ENCODE measurements at regions not wholly inside any gene's neighbourhood (a gene's known extent, or its start where the extent isn't known, plus 50 kb on each side); places are given as distances from the start of the nearest gene placed in this dataset.
"Not testable (repeated sequence)": the region's sequence is repeated elsewhere in the genome, so short reads cannot be mapped to it uniquely, and the experiment has no call there.

- no peak for DNase-seq
Observed at GRCh38 chr18:42486271-42486670, 531.2 kb downstream of the PIK3C3 start.

- no peak for DNase-seq
Observed at GRCh38 chr18:42508683-42509296, 553.8 kb downstream of the PIK3C3 start.

- no peak for DNase-seq
Observed at GRCh38 chr18:42509750-42510415, 554.8 kb downstream of the PIK3C3 start.

GRCh38 chr18:42510540-42510939 lies 555.5 kb downstream of the PIK3C3 start:
- no peak for DNase-seq

- no peak for DNase-seq
Observed at GRCh38 chr18:42513441-42513840, 558.4 kb downstream of the PIK3C3 start.

- no peak for DNase-seq
Observed at GRCh38 chr18:42514512-42514911, 559.5 kb downstream of the PIK3C3 start.

GRCh38 chr18:42517896-42518295 lies 562.9 kb downstream of the PIK3C3 start:
- no peak for DNase-seq

- not testable (repeated sequence) for DNase-seq
Observed at GRCh38 chr18:42518331-42518730, 563.3 kb downstream of the PIK3C3 start.

- no peak for DNase-seq
Observed at GRCh38 chr18:42520138-42520537, 565.1 kb downstream of the PIK3C3 start.

GRCh38 chr18:42525905-42526304 lies 570.9 kb downstream of the PIK3C3 start:
- no peak for DNase-seq

- DNase-seq, result no peak
Observed at GRCh38 chr18:42527766-42528165, 572.7 kb downstream of the PIK3C3 start.

- no peak for DNase-seq
Observed at GRCh38 chr18:42530276-42530675, 575.2 kb downstream of the PIK3C3 start.

GRCh38 chr18:42532119-42532518 lies 577.1 kb downstream of the PIK3C3 start:
- no peak for DNase-seq

GRCh38 chr18:42533009-42533575 lies 578.1 kb downstream of the PIK3C3 start:
- no peak for DNase-seq

GRCh38 chr18:42533616-42534015 lies 578.6 kb downstream of the PIK3C3 start:
- no peak for DNase-seq

- DNase-seq, result no peak
Observed at GRCh38 chr18:42534313-42534712, 579.3 kb downstream of the PIK3C3 start.

- DNase-seq, result no peak
Observed at GRCh38 chr18:42536442-42536841, 579.0 kb downstream of the RIT2 start.

- no peak for DNase-seq
Observed at GRCh38 chr18:42537291-42537690, 578.2 kb downstream of the RIT2 start.

GRCh38 chr18:42544901-42545300 lies 570.6 kb downstream of the RIT2 start:
- no peak for DNase-seq

GRCh38 chr18:42545825-42546224 lies 569.7 kb downstream of the RIT2 start:
- DNase-seq, result no peak

- no peak for DNase-seq
Observed at GRCh38 chr18:42548493-42548892, 567.0 kb downstream of the RIT2 start.

GRCh38 chr18:42549596-42549995 lies 565.9 kb downstream of the RIT2 start:
- DNase-seq, result no peak

- not testable (repeated sequence) for DNase-seq
Observed at GRCh38 chr18:42552559-42552958, 562.9 kb downstream of the RIT2 start.

GRCh38 chr18:42559069-42559690 lies 556.3 kb downstream of the RIT2 start:
- DNase-seq, result no peak
